SKM-1 treated with dmso at 0.1 percent for 144 hours (cell line): ENCODE measurements at regions not wholly inside any gene's neighbourhood (a gene's known extent, or its start where the extent isn't known, plus 50 kb on each side); places are given as distances from the start of the nearest gene placed in this dataset.
"Not testable (repeated sequence)": the region's sequence is repeated elsewhere in the genome, so short reads cannot be mapped to it uniquely, and the experiment has no call there.

Experiments
- DNase-seq: peaks from one replicate; lab custom pipeline; 2025; ENCODE audit not compliant: unreplicated experiment; lab: John Stamatoyannopoulos, UW

- DNase-seq: not testable (repeated sequence)
Observed at GRCh38 chr13:46467694-46468093, 80.6 kb upstream of the RUBCNL start.

DNA sequence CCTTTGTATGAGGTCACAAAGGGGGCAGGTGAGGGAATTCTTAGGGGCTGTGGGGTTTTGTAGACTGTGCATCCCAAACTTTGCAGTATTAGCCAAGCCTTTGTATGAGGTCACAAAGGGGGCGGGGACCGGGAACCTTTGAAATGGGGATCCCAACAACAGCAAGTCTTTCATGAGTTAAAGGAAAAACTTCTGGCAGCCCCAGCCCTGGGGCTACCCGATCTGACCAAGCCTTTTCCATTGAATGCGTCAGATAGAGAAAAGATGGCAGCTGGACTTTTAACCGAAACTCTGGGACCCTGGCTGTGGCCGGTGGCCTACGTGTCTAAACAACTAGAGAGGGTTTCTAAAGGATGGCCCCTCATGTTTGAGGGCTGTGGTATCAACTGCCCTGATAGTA is 79.0 kb upstream of the RUBCNL start:
- not testable (repeated sequence) for DNase-seq

DNA sequence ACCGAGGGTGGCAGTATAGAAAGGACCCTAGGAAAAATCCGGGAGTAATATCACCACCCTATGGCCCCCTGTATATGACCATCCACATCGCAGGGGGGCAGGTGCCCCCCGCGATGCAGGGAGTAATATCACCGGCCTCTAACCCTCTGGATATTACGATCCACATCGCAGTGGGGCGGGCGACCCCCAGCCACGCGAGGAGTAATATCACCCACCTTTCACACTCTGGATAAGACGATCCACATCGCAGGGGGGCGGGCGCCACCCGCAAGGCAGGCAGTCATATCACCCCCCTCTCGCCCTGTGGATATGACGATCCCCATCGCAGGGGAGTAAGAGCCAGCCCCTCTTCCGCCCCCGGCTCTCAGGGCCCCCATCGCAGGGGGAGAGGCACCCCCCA is 76.7 kb upstream of the RUBCNL start:
- DNase-seq: no peak

GRCh38 chr13:46460223-46460622 is 73.2 kb upstream of the RUBCNL start:
- not testable (repeated sequence) for DNase-seq

GRCh38 chr13:46457255-46457654 is 70.2 kb upstream of the RUBCNL start:
- not testable (repeated sequence) for DNase-seq

DNA sequence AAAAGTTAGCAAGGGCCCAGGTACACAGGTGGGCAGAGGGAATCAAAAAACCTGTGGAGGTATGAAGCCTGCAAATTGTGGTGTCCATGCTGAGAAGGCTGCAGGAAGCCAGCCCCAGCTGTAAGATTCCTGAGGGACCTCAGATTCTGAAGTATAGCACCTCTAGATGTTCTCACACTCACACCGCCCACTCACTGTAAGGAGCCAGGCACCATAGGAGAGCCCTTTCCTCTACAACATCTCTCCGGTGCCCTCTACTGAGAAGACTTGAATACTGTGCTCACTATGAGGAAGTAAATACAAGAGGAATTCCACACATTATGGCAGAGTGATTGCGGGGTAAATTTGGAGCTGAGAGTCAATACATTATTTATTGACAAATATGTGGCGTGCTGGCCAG is 68.9 kb upstream of the RUBCNL start:
- peak; percentile 7 for DNase-seq

GRCh38 chr13:46451145-46451544 is 64.1 kb upstream of the RUBCNL start:
- DNase-seq: not testable (repeated sequence)

GRCh38 chr13:46449949-46450348 is 62.9 kb upstream of the RUBCNL start:
- not testable (repeated sequence) for DNase-seq

DNA sequence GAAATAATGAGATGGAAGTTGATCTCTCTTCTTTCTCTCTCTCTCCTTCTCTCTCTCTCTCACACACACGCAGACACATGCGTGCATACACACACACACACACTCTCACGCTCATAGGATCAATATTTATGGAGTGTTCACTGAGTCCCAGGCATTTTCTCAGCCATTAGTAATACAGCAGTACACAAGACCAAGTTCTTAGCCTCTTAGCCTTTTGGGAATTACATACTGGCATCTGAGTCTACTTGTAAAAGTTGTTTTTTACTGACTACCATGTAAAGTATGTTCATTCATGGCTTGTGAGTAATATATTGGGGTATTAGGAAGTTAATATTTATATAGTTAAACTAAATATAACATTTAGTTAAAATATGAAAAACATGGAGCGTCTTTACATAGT is 61.1 kb upstream of the RUBCNL start:
- DNase-seq: not testable (repeated sequence)

GRCh38 chr13:46437808-46438404 is 50.9 kb upstream of the RUBCNL start:
- not testable (repeated sequence) for DNase-seq
